Fibroblast of lung (primary cell): ENCODE measurements at regions not wholly inside any gene's neighbourhood (a gene's known extent, or its start where the extent isn't known, plus 50 kb on each side); places are given as distances from the start of the nearest gene placed in this dataset.

Source experiments
- DNase-seq, 2 donors: peaks; one replicate each; pipeline versions ENCODE4 v3.0.0 to v3.0.0-alpha.2; 2010; ENCODE audit warnings: low read depth in 2 of 2
- H2AFZ ChIP-seq: 2 replicates; pipeline ENCODE4 v1.5.1; 2012; ENCODE audit warnings: low read length, control low read depth, inconsistent platforms
- H3K27ac ChIP-seq: 2 replicates; pipeline ENCODE4 v1.5.1; 2011; ENCODE audit warnings: low read length, control low read depth; ENCODE audit not compliant: insufficient read depth
- H3K27me3 ChIP-seq: 2 replicates; pipeline ENCODE4 v1.5.1; 2011; ENCODE audit warnings: mild to moderate bottlenecking, low read length; ENCODE audit not compliant: control insufficient read depth, insufficient read depth
- H3K36me3 ChIP-seq: 2 replicates; pipeline ENCODE4 v1.5.1; 2011; ENCODE audit warnings: low read length; ENCODE audit not compliant: control insufficient read depth, insufficient read depth
- H3K4me1 ChIP-seq: 2 replicates; pipeline ENCODE4 v1.5.1; 2011; ENCODE audit warnings: low read length; ENCODE audit not compliant: control insufficient read depth, insufficient read depth; ENCODE audit errors: extremely low read depth
- H3K4me2 ChIP-seq: 2 replicates; pipeline ENCODE4 v1.5.1; 2011; ENCODE audit warnings: low read length, control low read depth; ENCODE audit not compliant: insufficient read depth; ENCODE audit errors: extremely low read depth
- H3K4me3 ChIP-seq, 4 experiments: fragments of 200-600 bp in 1 of 4; sonication (generic) in 1 of 4; replicated peaks in 1 of 4; 2 replicates each; pipeline ENCODE4 v1.5.1; 2011 to 2016; ENCODE audit warnings: low read length in 4 of 4, low read depth in 3 of 4, mild to moderate bottlenecking in 3 of 4, control low read depth in 2 of 4, inconsistent platforms in 1 of 4, mixed read lengths in 1 of 4; ENCODE audit not compliant: insufficient read depth in 1 of 4; ENCODE audit errors: control extremely low read depth in 1 of 4
- H3K79me2 ChIP-seq: 2 replicates; pipeline ENCODE4 v1.5.1; 2012; ENCODE audit warnings: mild to moderate bottlenecking, low read length, inconsistent platforms; ENCODE audit not compliant: control insufficient read depth, insufficient read depth
- H3K9ac ChIP-seq: 2 replicates; pipeline ENCODE4 v1.5.1; 2011; ENCODE audit warnings: mild to moderate bottlenecking, low read length, control low read depth; ENCODE audit not compliant: insufficient read depth
- H3K9me3 ChIP-seq: 2 replicates; pipeline ENCODE4 v1.5.1; 2012; ENCODE audit warnings: low read depth, low read length; ENCODE audit not compliant: control insufficient read depth, insufficient read depth
- H4K20me1 ChIP-seq: 2 replicates; pipeline ENCODE4 v1.5.1; 2011; ENCODE audit warnings: low read length; ENCODE audit not compliant: control insufficient read depth, insufficient read depth; ENCODE audit errors: extremely low read depth
- CTCF ChIP-seq, 2 donors: IDR thresholded peaks in 1 of 2; conservative IDR thresholded peaks in 1 of 2; 1 replicate in 1 of 2; 2 replicates in 1 of 2; pipeline ENCODE4 v1.5.1; 2011 to 2012; ENCODE audit warnings: low read length in 2 of 2, control low read depth in 1 of 2, inconsistent platforms in 1 of 2, low read depth in 1 of 2, mild to moderate bottlenecking in 1 of 2
- EZH2 ChIP-seq: IDR thresholded peaks from 2 replicates; pipeline ENCODE4 v1.5.1; 2012; ENCODE audit warnings: low read length, control low read depth, mild to moderate bottlenecking; ENCODE audit errors: missing control alignments

GRCh38 chr1:89466307-89466930 is 58.2 kb upstream of the LRRC8B start:
- DNase-seq, result no peak
- Histone ChIP-seq H3K79me2 (no peaks in the 10 kb centered on the region), H3K36me3 (no peaks in the 10 kb centered on the region), H3K4me2 (no peak overlapping the region), H3K4me1 (no peaks in the 10 kb centered on the region), H3K9me3 (no peaks in the 10 kb centered on the region), H2AFZ (no peak overlapping the region), H4K20me1 (no peaks in the 10 kb centered on the region), H3K27ac (no peak overlapping the region), H3K27me3 (no peaks in the 10 kb centered on the region), H3K9ac (no peak overlapping the region), H3K4me3 (no peak overlapping the region)
- no peak for TF ChIP-seq EZH2
- no peak for TF ChIP-seq CTCF (conservative IDR thresholded peaks at IDR 0.05 in 1 of 2, IDR thresholded peaks at IDR 0.05 in 1 of 2; ENCODE audit: low read depth in 1 of 2, low read length in 2 of 2)

DNA sequence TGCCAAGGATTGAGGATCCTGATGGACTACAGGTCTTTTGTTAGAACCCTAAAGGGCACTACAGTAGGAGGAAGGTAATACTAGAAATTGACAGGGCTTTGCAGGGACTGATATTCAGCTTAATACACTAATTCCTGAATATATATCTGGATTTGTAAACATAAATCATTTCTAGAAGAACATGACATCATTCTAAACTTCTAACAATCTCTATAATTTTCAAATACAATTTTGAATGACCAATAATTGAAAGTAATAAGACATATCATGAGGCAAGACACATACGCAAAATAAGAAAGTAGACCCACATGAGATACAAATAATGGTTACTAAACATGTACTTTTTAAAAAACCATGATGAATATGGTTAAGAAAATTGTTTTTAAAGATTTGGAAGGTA is 52.4 kb upstream of the LRRC8B start:
- no peak overlapping the region for H3K4me3 ChIP-seq
- no peak overlapping the region for H3K4me2 ChIP-seq
- no peaks in the 10 kb centered on the region for H3K36me3 ChIP-seq
- H3K27ac ChIP-seq, result no peak overlapping the region
- no peaks in the 10 kb centered on the region for H3K27me3 ChIP-seq
- H3K79me2 ChIP-seq, result no peaks in the 10 kb centered on the region
- no peaks in the 10 kb centered on the region for H3K4me1 ChIP-seq
- H2AFZ ChIP-seq, result no peak overlapping the region
- TF ChIP-seq CTCF (conservative IDR thresholded peaks at IDR 0.05 in 1 of 2, IDR thresholded peaks at IDR 0.05 in 1 of 2; ENCODE audit: low read depth in 1 of 2, low read length in 2 of 2), result no peak
- no peak for TF ChIP-seq EZH2
- H4K20me1 ChIP-seq, result no peaks in the 10 kb centered on the region
- H3K9ac ChIP-seq, result no peak overlapping the region
- no peaks in the 10 kb centered on the region for H3K9me3 ChIP-seq
- no peak for DNase-seq

GRCh38 chr1:89472886-89473417 is 51.7 kb upstream of the LRRC8B start:
- Histone ChIP-seq H3K27me3 (no peaks in the 10 kb centered on the region), H3K4me1 (no peaks in the 10 kb centered on the region), H4K20me1 (no peaks in the 10 kb centered on the region), H3K9me3 (no peaks in the 10 kb centered on the region), H2AFZ (no peak overlapping the region), H3K79me2 (no peaks in the 10 kb centered on the region), H3K9ac (no peak overlapping the region), H3K36me3 (no peaks in the 10 kb centered on the region), H3K4me3 (no peak overlapping the region), H3K27ac (no peak overlapping the region), H3K4me2 (no peak overlapping the region)
- DNase-seq, result no peak
- TF ChIP-seq CTCF (conservative IDR thresholded peaks at IDR 0.05 in 1 of 2, IDR thresholded peaks at IDR 0.05 in 1 of 2; ENCODE audit: low read depth in 1 of 2, low read length in 2 of 2) (no peak), EZH2 (no peak)
